Psoas muscle (tissue), 7 donors: ENCODE measurements at regions not wholly inside any gene's neighbourhood (a gene's known extent, or its start where the extent isn't known, plus 50 kb on each side); places are given as distances from the start of the nearest gene placed in this dataset.

ENCODE experiments used
- ATAC-seq, 4 donors: fragments of 200-7000 bp; cut with Tn5 transposase; one replicate each; pipeline ENCODE4 v1.9.1; 2020; ENCODE audit warnings: moderate library complexity in 3 of 4, mild to moderate bottlenecking in 2 of 4
- DNase-seq, 2 donors: peaks; one replicate each; pipeline ENCODE4 v3.0.0-alpha.2; 2020
- H3K27ac ChIP-seq: fragments of 200-600 bp; one replicate; pipeline ENCODE4 v1.8.0; 2022
- H3K27me3 ChIP-seq, 3 donors: fragments of 200-600 bp in 1 of 3; one replicate each; pipeline versions ENCODE4 v1.6.1 to v1.8.0; 2013 to 2022; ENCODE audit warnings: low read length in 2 of 3, mild to moderate bottlenecking in 2 of 3, moderate library complexity in 1 of 3; ENCODE audit not compliant: insufficient read depth in 3 of 3
- H3K36me3 ChIP-seq, 2 donors: fragments of 200-600 bp in 1 of 2; one replicate each; pipeline versions ENCODE4 v1.6.1 to v1.8.0; 2013 to 2022; ENCODE audit warnings: low read depth in 1 of 2, mild to moderate bottlenecking in 1 of 2, moderate library complexity in 1 of 2; ENCODE audit not compliant: insufficient read depth in 1 of 2
- H3K4me1 ChIP-seq: fragments of 200-600 bp; one replicate; pipeline ENCODE4 v1.8.0; 2022
- H3K4me3 ChIP-seq: fragments of 200-600 bp; one replicate; pipeline ENCODE4 v1.8.0; 2022; ENCODE audit warnings: mild to moderate bottlenecking
- H3K9me3 ChIP-seq: fragments of 200-600 bp; one replicate; pipeline ENCODE4 v1.8.0; 2022
- CTCF ChIP-seq: fragments of 200-600 bp; IDR thresholded peaks from one replicate; pipeline ENCODE4 v1.8.0; 2022; ENCODE audit warnings: antibody characterized with exemption
- WGBS, 3 donors: extraction: QIAGEN DNeasy Blood & Tissue Kit; methylation state at CpG; one replicate each; pipeline versions ENCODE4 v1.1.6 to v1.1.7; 2013; 5-methylcytosine and 5-hydroxymethylcytosine counted together
- intact Hi-C, 2 donors: fragments of 100-400 bp; cut with DNase I; formaldehyde crosslinking; loops; one replicate each; pipeline versions ENCODE4 v1.11.0 to v1.14.2; 2022
- donor health status: healthy with polysubstance abuse.
- donor health status: DM: no; HTN: no; CAD: no; lungs with moderate emphysema.
- donor health status: Bipolar disorder and iron deficiency.
- donor health status: healthy.
- donor health status: DM: yes; HTN: yes; CAD: no.
- donor health status: DM: no; HTN: no; CAD: no.
- donor health status: DM: yes; HTN: yes; CAD: no.

DNA sequence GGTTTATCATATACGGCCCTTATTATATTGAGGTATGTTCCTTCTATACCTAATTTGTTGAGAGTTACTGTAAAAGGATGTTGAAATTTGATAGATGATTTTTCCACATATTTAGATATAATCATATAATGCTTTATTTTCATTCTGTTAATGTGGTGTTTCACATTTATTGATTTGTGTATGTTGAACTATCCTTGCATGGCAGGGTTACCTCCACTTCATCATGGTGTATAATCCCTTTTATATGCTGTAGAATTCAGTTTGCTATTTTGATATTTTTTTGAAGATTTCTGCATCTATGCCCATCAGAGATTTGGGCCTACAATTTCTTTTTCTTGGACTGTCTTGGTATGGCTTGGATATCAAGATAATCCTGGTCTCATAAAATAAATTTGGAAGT is 355.5 kb downstream of the EDEM1 start:
- Histone ChIP-seq H3K4me1 (no peaks in the 10 kb centered on the region), H3K27me3 (no peaks in the 10 kb centered on the region), H3K27ac (no peak overlapping the region), H3K36me3 (no peaks in the 10 kb centered on the region), H3K4me3 (no peak overlapping the region), H3K9me3 (peaks cover 4% of the 10 kb centered on the region)
- WGBS, 3 donors = 85 to 91% (median 91%) methylated on average over 1 of the region's 1 CpG
- DNase-seq (no peak), ATAC-seq (no peak)
- intact Hi-C loops = no loop called here
- no peak for TF ChIP-seq CTCF

- ATAC-seq = no peak
- DNase-seq = no peak
- no peak for TF ChIP-seq CTCF
- Histone ChIP-seq H3K4me1 (no peaks in the 10 kb centered on the region), H3K27me3 (no peaks in the 10 kb centered on the region), H3K4me3 (no peak overlapping the region), H3K9me3 (peaks cover 4% of the 10 kb centered on the region), H3K36me3 (no peaks in the 10 kb centered on the region), H3K27ac (no peak overlapping the region)
- intact Hi-C loops = no loop called here
- WGBS, 3 donors = 79 to 89% (median 86%) methylated on average over 1 of the region's 1 CpG
Measured at GRCh38 chr3:5545719-5546118, 358.2 kb downstream of the EDEM1 start.

DNA sequence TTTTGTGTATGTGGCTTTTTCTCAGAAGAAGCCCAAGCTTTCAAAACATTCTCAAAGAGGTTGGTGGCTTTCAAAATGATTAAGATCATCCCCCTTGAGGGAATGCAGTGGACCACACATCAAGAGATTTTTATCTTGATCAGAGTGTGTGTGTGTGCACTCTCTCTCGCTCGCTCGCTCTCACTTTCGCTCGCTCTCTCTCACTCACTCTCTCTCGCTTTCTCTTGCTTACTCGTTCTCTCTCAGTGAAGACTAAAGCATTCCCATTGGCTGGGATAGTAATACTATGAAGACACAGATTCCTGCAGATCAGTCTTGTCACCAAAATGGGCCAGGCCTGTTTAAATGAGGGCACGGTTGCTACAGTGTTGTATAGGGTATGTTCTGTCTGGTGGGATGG is 365.7 kb downstream of the EDEM1 start:
- H3K4me3 ChIP-seq = no peak overlapping the region
- no peak overlapping the region for H3K27ac ChIP-seq
- no peaks in the 10 kb centered on the region for H3K27me3 ChIP-seq
- no peaks in the 10 kb centered on the region for H3K36me3 ChIP-seq
- intact Hi-C loops = no loop called here
- TF ChIP-seq CTCF = no peak
- WGBS, 3 donors = 87 to 91% (median 89%) methylated on average over 8 of the region's 8 CpGs
- ATAC-seq (no peak), DNase-seq (no peak)
- no peaks in the 10 kb centered on the region for H3K9me3 ChIP-seq
- no peaks in the 10 kb centered on the region for H3K4me1 ChIP-seq

DNA sequence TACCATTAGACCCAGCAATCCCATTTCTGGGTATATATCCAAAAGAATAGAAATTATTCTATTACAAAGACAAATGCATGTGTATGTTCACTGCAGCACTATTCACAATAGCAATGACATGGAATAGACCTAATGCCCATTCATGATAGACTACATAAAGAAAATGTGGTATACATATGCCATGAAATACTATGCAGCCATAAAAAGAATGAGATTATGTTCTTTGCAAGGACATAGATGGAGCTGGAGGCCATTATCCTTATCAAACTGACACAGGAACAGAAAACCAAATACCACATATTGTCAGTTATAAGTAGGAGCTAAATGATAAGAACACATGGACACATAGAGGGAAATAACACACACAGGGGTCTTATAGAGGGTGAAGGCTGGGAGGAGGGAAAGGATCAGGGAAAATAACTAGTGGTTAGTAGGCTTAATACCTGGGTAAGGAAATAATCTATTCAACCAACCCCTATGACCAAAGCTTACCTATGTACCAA is 366.8 kb downstream of the EDEM1 start:
- no peak overlapping the region for H3K27ac ChIP-seq
- no peak for TF ChIP-seq CTCF
- H3K27me3 ChIP-seq = no peaks in the 10 kb centered on the region
- DNase-seq (no peak), ATAC-seq (no peak)
- no peaks in the 10 kb centered on the region for H3K4me1 ChIP-seq
- no peak overlapping the region for H3K4me3 ChIP-seq
- H3K9me3 ChIP-seq = no peaks in the 10 kb centered on the region
- intact Hi-C loops = no loop called here
- H3K36me3 ChIP-seq = no peaks in the 10 kb centered on the region

- H3K9me3 ChIP-seq = no peaks in the 10 kb centered on the region
- H3K36me3 ChIP-seq = no peaks in the 10 kb centered on the region
- H3K27me3 ChIP-seq = no peaks in the 10 kb centered on the region
- TF ChIP-seq CTCF = no peak
- intact Hi-C loops = no loop called here
- H3K4me3 ChIP-seq = no peak overlapping the region
- no peaks in the 10 kb centered on the region for H3K4me1 ChIP-seq
- ATAC-seq = no peak
- no peak for DNase-seq
- WGBS, 3 donors = 82 to 90% (median 87%) methylated on average over 1 of the region's 1 CpG
- H3K27ac ChIP-seq = no peak overlapping the region
Measured at GRCh38 chr3:5560199-5560598, 372.7 kb downstream of the EDEM1 start.
